Effector CD4-positive, alpha-beta T cell (primary cell): ENCODE measurements at regions not wholly inside any gene's neighbourhood (a gene's known extent, or its start where the extent isn't known, plus 50 kb on each side); places are given as distances from the start of the nearest gene placed in this dataset.

ENCODE experiments used
- DNase-seq: peaks from one replicate; pipeline ENCODE4 v3.0.0-alpha.2; 2020

- DNase-seq = no peak
Observed at GRCh38 chr2:40814616-40815015, 362.7 kb upstream of the SLC8A1 start.

DNA sequence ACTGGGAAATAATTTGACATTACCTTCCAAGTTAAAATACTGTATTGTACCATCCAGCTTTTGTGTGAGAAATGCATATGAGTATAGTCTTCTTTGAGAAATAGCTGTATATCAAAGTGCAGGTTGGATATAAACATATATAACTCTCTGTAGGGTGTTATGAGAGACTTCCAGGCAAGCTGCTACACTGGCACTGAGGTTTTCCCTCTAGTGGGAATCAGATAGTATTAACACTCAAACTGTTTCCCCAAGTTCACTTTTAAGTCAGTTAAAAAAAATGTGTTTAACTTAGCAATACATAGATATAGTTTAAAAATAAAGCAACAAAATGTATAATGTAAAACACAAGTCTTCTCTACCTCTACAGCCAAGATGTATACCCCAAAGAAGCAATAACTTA is 368.4 kb upstream of the SLC8A1 start:
- no peak for DNase-seq

- no peak for DNase-seq
Observed at GRCh38 chr2:40823478-40823877, 371.6 kb upstream of the SLC8A1 start.

DNA sequence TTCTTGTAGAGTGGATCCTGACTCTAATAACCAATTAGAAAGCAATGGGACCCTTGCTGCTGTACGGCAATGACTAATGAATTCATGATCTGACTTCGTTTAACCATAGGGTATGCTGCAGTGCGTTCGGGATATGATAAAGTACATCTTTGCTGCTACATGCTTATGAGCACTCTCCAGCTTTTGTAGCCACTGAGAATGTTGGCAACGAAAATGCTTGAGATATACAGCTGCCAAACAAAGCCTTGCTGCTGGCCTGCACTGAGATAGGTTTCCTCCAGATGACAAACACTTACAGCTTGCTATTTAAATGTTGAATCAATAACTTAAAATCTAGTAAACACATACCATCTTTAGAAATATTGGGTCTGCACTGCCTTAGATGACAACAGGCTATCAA is 372.4 kb upstream of the SLC8A1 start:
- no peak for DNase-seq

- no peak for DNase-seq
Observed at GRCh38 chr2:40827392-40827791, 375.5 kb upstream of the SLC8A1 start.

- no peak for DNase-seq
Observed at GRCh38 chr2:40831321-40831873, 379.5 kb upstream of the SLC8A1 start.

DNA sequence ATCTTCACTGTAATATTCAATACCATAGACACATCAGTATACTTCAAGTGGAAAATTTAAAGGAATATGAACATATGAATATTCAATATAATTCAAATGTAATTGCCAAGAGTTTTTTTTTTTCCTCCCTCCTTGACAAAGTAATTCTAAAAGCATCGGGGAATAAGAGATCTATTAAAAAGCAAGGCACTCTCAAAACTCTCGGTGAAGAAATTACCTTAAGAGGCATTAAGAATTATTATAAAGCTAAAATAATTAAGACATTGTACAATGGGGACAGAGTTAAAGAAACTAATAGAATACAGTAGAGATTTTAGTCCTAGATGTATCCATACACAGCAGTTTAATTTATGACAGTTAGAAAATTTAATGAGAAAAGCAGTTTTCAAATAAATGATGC is 390.0 kb upstream of the SLC8A1 start:
- no peak for DNase-seq

DNA sequence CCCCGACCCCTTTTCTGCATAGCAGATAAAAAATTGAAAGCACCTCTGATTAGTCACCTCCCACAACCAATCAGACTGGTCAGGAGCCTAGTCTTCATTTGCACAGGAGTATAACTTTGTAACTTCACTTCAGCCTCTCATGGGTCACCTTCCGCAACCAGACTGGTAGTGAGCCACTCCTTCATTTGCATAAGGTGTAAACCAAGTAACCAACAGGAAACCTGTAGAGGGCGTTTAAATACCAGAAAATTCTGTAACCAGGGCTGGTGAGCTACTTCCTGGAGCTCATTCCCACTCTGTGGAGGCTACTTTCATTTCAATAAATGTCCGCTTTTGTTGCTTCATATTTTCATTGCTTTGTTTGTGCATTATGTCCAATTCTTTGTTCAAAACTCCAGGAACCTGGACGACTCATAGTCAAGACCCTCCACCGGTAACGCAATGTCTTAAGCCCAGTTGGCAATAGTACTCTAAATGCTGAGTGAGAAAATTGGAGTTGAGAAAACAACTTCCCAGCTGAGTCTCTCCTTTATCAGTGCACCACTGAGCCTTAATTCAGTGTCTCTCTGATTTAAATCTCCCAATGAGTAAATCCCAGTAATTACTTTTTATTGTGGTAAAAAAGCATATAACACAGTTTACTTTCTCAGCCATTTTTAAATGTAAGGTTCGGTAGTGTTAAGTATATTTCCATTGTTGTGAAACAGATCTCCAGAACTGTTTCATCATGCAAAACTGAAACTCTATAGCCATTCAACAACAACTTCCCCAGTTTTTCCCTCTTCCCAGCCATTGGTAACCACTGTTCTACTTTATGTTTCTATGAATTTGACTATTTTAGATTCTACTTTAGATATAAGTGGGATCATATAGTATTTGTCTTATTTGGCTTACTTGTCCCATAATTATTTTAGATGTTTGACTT is 392.7 kb upstream of the SLC8A1 start:
- DNase-seq = no peak

DNA sequence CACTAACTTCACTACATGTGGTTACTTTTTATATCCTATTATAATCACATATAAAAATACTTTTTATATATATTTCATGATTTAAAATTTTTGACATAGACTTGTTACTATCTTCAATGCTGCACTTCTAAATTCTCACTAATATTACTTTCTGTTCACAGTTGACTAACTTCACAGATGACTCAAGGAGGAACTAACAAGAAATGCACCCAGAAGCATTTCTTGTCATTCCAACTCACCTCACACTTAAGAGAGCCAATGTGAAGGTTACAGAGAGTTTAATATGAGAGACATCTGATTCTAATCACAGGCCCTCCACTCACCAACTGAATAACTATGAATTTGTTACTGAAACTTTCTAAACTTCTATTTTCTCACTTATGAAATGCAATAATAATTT is 399.8 kb upstream of the SLC8A1 start:
- no peak for DNase-seq

DNA sequence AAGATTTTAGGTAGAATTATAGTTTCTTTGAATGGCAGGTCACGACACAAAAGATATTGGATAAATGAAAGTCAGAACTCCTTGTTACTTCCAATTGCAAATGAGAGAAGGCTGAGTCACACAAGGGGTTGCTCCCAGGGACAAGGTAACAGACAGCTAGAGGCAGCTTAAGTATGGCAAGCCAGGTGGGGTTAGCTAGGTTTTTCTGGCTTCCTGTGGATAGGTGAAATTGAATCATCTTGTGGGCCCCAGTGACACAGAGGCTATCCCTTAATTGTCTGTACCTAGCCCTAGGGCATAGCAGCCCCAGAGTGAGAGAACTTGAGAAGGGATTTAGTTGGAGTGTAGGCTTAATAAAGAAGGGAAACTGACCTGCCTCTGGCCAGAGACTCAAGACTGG is 407.7 kb upstream of the SLC8A1 start:
- no peak for DNase-seq

- no peak for DNase-seq
Observed at GRCh38 chr2:40867829-40868228, 415.9 kb upstream of the SLC8A1 start.

GRCh38 chr2:40872580-40872979 is 420.7 kb upstream of the SLC8A1 start:
- DNase-seq = no peak

GRCh38 chr2:40874380-40874779 is 422.5 kb upstream of the SLC8A1 start:
- no peak for DNase-seq

GRCh38 chr2:40877734-40878288 is 425.9 kb upstream of the SLC8A1 start:
- DNase-seq = no peak

DNA sequence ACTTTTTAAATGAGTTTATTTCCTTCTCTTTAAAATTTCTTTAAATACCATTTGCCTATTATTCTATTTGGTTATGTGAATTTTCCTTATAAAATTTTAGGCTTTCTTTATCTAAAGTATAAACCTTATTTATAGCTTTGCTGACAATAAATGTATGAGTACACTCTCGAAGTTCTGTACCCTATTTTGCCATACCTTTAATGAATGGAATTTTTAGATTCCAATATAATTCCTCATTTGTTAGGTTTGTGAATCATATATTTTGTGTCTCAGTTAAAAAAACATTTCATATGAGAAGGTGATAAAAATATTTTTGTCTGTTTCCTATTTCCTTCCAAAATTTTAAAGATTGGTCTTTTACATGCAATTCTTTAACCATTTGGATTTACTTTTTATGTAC is 427.4 kb upstream of the SLC8A1 start:
- no peak for DNase-seq

DNA sequence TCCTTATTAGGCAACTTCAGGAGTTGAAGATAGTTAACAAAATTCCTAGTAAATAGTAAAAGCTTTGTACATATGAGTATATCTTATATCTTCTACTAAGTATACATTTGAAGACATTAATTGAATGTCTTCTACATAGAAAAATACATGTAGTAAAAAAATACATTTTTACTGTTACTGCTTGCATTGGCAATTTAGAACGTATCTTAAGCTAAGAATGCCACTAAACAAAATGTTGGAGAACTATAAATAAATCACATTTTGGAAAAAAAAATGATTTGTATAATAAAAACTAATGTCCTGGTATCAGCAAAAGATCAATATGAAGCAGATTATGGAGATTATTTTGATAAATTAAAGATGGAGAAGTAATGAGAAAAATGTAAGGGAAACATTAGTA is 434.2 kb upstream of the SLC8A1 start:
- DNase-seq = no peak

DNA sequence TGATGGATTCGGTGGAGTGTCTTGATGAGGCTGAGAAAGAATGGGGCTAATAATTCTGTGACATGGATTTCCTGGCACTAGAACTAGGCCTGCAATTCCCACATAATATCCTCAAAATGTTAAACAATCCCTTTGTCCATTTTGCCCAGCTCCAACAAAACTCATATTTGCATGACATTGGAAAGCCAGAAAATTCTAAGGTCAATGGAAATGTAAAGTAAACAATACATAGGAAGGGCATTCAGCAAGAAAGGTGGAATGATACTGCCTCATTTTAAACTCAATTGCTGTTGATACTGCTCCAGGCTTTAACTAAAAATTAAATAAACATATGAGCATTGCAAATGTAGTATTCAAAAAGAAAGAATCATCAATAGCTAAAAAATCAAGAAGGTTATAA is 434.8 kb upstream of the SLC8A1 start:
- no peak for DNase-seq

GRCh38 chr2:40896358-40896757 is 444.5 kb upstream of the SLC8A1 start:
- DNase-seq = no peak

DNA sequence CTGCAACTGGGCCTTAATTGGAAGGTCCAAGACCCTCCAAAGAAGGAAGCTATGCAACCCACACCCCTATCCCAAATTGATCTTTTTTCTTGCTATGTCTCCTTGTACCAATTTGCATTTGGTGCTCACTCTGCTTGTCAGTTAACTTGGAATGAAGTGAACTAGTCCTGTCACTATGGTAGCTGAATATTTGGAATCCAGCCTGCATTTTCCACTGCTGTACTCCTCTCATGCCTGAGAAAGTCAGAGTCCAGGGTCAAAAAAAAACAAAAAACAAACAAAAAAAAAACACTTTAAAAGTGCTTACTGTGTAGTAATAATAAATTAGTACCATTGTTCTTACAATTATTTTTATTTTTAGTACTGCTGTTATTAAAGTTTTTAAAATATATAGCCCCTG is 462.8 kb upstream of the SLC8A1 start:
- DNase-seq = no peak

GRCh38 chr2:40915651-40916050 is 463.8 kb upstream of the SLC8A1 start:
- no peak for DNase-seq

GRCh38 chr2:40935349-40935748 is 483.5 kb upstream of the SLC8A1 start:
- DNase-seq = no peak

DNA sequence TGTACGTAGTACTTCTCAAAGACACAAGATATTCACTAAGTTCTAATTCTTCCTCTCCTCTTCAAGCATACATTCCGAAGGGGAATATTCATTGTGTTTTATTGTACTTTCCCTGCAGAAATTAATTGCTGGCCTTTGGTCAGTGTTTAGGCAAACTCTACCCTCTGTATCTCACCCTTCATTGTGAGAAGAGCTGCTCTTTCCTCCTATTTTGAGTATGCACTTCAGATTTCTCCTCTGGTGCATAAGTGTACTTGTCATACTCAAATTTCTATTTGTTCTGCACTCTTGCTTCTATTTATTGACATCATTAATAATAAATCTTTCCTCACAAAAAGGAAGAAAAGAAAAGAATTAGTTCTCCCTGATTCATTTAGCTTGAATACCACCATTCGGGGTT is 485.4 kb upstream of the SLC8A1 start:
- no peak for DNase-seq

DNA sequence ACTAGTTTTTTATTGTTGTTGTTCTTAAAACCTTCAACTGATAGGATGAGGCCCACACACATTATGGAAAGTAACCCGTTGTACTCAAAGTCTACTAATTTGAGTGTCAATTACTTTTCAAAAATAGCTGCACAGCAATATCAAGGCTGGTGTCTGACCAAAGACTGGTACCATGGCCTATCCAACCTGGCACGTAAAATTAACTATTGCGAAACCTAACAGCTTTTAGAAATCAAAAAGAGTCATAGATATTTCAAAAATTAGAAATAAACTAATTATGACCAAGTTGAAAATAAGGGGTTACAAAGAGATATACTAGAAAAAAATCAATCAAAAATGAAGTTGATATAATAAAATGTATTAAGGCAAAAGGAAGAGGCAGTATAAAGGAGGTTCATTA is 501.5 kb upstream of the SLC8A1 start:
- DNase-seq = no peak

DNA sequence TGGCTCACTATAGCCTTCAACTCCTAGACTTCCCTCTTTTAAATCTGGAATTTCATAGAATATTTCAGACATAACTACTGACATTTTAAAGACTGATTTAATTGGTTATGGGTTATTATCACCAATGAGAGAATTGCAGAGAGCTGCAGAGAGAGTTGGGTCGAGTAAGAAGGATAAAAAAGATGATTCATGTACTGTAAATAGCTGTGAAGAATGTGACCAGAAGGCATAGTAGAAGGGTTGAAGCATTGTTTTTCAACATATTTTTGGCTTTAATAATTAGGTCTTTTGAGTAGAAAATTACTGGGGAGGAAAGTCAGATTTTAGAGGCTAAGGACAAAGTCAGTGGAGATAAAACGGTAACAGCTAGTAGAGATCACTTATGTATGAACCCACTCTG is 503.2 kb upstream of the SLC8A1 start:
- DNase-seq = no peak
